ENCODE measurements at regions not wholly inside any gene's neighbourhood (a gene's known extent, or its start where the extent isn't known, plus 50 kb on each side); places are given as distances from the start of the nearest gene placed in this dataset.

DNA sequence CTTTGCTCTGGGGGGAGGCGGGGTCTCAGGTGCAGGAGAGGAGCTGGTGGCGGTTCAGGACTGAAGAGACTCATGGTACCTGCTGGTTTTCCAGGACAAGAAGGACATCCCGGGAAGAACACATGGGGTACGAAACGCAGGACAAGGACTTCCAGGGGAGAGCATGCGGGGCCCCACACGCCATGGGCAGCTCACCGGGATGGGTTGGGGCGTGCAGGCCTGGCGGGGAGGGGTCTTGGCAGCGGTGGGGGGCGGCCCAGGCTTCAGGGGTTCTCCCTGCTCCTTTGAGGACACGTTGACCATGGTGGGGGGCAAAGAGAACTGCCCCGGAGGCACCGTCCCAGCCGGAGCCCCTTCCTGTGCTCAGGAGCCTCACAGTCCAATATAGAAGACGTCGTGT lies 673.2 kb downstream of the BRD1 start:
- no peak for DNase-seq (ENCODE audit: low spot score)

DNA sequence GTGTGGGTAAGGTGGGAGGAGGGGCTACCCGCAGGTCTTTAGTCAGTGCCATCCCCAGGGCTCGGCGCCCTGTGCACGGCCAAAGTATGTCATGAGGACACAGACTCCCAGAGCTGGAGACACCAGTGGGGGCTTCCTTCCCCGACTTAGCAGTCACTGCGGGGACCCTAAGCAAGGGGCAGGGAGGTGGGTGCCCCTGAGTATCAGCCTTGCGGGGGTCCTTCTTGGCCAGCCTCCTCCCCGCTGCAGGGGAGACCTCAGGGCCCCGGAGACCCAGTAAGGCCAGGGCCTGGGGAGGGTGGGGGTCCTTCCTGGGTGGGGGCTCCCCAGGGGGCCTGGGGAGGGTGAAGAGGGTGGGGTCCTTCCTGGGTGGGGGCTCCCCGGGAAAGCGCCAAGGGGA lies 673.8 kb downstream of the BRD1 start:
- DNase-seq (ENCODE audit: low spot score) = no peak

GRCh38 chr22:49152939-49153770 lies 674.5 kb downstream of the BRD1 start:
- no peak for DNase-seq (ENCODE audit: low spot score)

- DNase-seq (ENCODE audit: low spot score) = no peak
Measured at GRCh38 chr22:49152127-49152938, 675.3 kb downstream of the BRD1 start.

DNA sequence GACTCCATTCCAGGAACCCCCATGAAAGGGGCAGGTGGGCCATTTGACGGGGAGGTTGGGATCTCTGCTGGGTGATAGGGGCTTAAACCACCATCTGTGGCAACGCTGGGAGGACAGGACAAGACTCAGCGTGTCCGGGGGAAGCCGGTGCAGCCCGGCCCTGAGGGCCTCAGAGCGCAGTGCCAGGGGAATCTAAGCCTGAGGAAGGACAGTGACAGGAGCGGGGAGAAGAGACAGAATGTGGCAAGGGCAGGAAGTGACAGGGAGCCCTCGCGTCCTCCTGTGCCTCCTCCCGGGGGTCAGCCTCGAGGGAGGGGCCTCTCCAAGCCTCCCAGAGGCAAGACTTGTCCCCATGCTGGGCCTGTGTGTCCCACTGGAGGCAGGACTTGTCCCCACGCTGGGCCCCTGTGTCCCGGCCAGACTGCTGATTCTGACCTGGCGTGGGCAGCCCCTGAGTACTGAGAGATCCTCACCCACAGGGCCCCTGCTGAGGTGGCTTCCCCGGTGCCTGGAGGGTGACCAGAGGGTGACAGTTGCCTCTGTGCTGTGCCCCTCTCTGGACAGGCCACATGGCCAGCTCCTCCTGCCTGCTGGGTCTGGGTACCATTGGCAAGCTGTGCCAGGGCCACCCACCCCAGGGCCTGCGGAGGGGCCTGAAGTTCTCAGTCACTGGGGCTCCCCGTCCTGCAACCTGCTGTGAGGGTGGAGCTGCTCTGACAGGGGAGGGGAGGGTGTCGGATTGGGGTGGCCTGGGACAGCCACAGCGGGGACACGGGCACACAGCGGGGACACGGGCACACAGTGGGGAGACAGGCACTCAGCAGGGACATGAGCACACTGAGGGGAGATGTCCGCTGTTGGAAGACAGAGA lies 676.2 kb downstream of the BRD1 start:
- no peak for DNase-seq (ENCODE audit: low spot score)

DNA sequence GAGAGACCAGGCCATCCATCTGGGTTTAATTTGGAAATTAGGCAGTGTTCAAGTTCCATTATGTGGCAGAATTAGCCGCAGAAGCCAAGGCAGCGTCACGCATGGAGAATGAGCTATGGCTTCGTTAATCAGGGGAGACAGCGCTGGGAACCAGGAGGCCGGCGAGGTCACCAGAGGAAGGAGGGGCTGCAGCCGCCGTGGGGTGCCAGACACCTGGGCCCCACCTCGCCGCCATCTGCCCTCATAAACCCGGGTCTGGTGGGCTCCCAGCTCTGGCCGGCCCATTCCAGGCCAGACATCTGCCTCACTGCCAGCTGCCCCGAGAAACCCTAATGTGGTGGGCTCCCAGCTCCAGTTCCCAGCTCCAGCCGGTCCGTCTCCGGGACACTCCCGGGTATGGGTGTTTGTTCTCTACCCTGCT lies 676.9 kb downstream of the BRD1 start:
- DNase-seq (ENCODE audit: low spot score) = no peak

DNA sequence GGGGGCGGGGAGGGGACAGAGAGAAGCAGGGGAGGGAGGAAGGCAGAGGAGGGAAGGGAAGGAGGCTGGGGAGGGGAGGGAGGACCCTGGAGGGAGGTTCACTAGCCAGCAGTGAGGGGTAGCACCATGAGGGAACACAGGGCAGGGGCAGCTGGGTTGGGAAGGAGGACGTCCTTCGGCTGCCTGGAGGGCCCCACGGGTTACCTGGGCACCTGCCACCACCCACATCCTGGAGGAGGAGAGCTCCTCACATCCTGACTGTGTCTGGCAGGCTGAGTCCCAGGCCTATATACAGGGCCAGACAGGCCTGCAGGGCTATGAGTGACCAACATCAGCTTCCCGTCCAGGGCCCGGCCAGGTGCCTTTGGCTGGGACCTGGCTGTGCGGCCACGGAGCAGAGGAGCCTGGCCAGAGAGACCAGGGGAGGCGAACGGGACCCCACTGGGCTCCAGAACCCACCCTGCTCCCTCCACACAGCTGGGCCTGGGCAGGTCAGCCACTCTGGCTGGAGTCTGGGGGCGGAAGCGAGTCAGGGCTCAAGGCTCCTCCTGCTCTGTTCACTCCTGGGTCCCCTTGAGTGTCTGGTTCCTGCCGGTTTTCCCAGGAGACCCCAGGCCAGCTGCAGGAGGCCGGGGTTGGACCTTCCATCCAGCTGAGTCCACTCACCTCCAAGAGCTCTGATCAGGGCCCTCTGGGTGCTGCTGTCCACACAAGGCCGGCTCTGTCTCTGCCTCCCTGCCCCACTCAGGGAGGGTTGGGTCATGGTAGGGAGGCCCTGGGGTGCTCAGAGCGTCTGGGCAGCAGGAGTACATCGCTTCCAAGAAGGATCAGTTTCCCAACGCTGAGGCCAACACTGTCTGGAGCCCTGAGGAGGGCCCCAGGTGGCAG lies 677.7 kb downstream of the BRD1 start:
- no peak for DNase-seq (ENCODE audit: low spot score)

- no peak for DNase-seq (ENCODE audit: low spot score)
Measured at GRCh38 chr22:49148895-49149418, 678.7 kb downstream of the BRD1 start.

GRCh38 chr22:49147617-49148175 lies 680.0 kb downstream of the BRD1 start:
- no peak for DNase-seq (ENCODE audit: low spot score)

DNA sequence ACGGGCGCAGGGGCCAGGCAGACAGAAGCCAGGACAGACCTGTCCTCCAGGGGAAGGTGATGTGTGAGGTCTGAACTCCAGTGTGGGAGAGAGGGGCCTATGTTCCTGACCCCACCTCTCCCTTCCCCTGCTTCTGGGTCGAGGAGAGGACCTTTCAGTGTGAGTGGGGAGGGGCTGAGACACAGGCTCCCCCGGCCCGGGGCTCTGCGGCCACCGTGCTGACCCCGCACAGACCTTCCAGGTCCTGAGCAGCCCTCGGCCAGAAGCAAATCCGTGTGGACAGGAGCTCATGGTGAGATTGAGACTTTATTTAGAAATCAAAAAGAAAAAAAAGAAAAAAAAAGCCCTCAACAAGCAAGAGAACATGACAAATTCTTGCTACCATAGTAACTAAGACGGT lies 680.5 kb downstream of the BRD1 start:
- no peak for DNase-seq (ENCODE audit: low spot score)

DNA sequence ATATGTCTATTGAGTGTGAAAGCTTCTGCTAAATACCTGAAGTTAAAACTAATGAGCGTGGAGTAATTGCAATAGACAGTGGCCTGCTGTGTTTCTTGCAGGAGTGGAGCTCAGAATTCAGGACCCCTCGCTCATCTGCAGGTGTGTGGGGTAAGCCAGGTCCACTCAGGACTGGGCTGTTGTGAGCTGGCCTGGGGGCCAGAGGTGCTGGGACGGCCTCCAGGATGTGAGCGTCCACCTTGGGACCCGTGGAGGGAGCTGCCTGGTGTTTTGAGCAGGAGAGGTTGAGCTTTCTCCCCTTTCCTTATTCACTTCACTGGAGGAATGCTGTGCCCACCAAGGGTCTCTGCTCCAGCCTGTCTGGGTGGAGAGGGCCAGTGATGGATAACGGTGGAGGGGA lies 681.2 kb downstream of the BRD1 start:
- DNase-seq (ENCODE audit: low spot score) = no peak

DNA sequence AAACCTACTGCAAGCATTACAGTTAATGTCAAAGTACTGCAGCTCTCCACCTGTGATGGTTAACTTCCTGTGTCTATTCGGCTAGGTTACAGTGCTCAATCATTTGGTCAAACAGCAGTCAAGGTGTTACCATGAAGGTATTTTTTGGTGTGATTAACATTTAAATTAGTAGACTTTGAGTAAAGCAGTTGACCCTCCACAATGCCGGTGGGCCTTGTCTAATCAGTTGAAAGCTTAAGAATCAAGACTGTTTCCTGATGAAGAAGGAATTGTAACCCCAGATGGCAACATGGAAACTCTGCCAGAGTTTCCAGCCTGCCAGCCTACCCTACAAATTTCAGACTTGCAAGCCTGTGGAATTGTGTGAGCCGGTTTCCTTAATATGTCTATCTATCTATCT lies 683.9 kb downstream of the BRD1 start:
- no peak for DNase-seq (ENCODE audit: low spot score)

- DNase-seq (ENCODE audit: low spot score) = no peak
Measured at GRCh38 chr22:49142891-49143290, 684.8 kb downstream of the BRD1 start.

DNA sequence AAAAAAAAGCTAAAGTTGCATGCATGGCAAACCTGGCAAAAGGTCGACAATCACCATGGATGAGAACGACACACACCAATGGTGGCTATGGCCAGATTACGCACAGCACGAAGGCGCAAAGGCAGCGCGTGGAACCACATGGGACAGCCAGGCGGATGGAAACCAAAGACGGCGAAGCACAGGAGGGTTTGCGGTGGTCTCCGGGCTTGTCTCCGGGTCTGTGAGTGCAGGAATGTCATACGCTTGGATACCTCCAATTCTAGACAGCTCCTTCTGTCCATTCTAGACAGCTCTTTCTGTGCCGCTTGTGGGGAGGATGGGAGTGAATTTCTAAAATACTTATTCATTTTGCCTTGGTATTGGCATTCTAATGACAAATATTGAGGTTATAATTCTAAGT lies 685.4 kb downstream of the BRD1 start:
- no peak for DNase-seq (ENCODE audit: low spot score)

DNA sequence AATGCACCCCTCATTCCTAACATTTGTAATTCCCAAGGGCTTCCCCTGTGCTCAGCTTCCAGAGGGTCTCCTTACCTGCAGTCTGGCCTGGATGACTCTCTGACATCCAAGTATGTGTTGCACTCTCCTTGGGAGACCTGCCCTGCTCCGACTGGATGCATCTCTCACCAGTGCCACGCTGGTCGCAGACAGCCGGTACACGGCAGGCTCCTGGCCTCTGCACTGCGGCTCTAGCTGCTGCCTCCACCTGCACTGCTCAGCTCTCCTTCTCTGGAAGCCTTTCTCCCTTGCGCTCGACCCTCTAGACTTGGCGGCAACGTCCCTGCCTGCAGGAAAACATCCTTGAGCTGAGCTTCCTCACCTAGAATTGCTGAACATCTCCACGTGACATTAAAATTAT lies 685.9 kb downstream of the BRD1 start:
- no peak for DNase-seq (ENCODE audit: low spot score)

GRCh38 chr22:49140911-49141665 lies 686.6 kb downstream of the BRD1 start:
- DNase-seq (ENCODE audit: low spot score) = no peak

DNA sequence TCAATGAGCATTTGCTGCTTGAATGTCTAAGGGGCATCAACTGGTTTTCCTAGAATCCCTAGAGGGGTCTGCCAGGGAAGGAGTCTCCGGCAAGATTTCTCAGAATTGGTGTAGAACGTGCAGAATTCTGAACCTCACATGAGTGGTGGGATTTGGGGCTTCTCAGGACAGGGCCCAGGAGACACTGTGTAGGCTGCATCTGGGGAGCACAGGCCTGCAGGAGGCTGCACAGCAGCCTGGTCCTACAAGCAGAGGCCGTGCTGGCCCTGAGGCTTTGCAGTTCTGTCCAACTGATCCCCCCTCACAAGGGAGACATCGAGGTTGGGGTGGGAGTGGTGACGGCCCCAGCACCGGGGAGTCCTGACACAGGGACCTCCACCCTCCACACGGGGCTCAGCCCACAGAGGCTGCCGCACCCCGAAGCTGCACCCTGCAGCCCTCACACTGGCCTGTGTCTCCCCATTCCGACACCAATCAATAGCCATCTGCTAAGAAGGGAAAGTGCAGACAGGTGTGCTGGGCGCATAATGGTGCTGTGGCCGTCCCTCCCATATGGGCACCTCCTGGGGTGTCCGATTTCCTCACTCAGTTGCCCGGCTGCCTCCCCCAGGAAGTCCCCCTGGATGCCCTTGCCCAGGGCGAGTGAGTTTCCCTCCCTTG lies 688.1 kb downstream of the BRD1 start:
- no peak for DNase-seq (ENCODE audit: low spot score)

- DNase-seq (ENCODE audit: low spot score) = no peak
Measured at GRCh38 chr22:49138250-49138790, 689.4 kb downstream of the BRD1 start.

GRCh38 chr22:49137206-49137840 lies 690.4 kb downstream of the BRD1 start:
- DNase-seq (ENCODE audit: low spot score) = no peak

Data from AG08395 (cell line).